ENCODE measurements at regions not wholly inside any gene's neighbourhood (a gene's known extent, or its start where the extent isn't known, plus 50 kb on each side); places are given as distances from the start of the nearest gene placed in this dataset.
A peak's percentile ranks its signal among the peaks of the same experiment; 100 is the strongest.

DNA sequence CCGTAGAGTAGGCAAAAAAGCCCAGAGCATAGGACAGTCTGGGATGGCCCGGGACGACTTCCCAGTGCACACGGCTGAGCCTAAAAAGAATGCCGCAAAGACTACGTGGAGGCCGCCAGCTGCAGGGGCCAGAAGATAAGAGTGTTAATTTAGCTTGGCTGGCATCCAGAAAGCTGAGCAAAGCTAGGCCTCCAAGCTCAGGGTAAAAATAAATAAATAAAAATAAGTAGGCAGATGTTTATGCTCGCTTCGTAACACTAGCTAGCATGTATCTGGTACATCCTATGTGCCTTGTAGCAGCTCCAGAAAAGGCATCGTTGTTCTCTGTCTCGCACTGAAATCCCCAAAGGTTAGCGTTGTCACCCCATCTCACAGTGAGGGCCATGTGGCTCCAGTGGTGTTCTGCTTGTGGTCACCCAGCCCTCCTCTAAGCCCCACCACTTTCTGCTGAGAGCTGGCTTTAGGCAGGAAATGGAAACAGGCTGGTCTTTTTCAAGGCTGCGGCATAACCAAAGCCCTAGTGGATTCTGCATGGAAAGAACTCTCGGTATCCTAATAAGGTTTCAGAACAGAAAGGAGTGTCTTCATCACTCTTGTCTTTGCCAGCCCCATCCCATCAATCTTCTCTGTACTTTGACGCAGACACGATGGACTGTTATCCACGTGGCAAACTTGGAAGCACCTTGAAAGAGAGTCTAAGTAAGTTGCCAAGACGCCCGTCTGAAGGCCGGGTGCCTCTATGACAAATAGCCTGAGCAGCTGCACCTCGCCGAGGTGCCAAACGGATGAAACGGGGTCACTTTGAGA, 58.1 kb upstream of the MEF2A start:
- Histone ChIP-seq H3K36me3 (ENCODE audit: control insufficient read depth in 2 of 4, insufficient read depth in 4 of 4, low read length in 3 of 4) (no peaks in the 10 kb centered on the region; a peak in 1 of 8 replicates), H4K5ac (ENCODE audit: insufficient read length, low read depth, low read length) (no peak overlapping the region), H3K27ac (ENCODE audit: low read depth, low read length) (no peak overlapping the region), H3K56ac (replicated peaks; ENCODE audit: insufficient read length, low read depth, low read length) (no peak overlapping the region), H2BK20ac (ENCODE audit: low read length) (no peak overlapping the region), H3K18ac (ENCODE audit: extremely low read depth, low read length) (no peak overlapping the region), H3K4me1 (replicated peaks in 1 of 4; ENCODE audit: control insufficient read depth in 3 of 4, insufficient read depth in 4 of 4, low read length in 3 of 4) (no peaks in the 10 kb centered on the region), H2BK15ac (ENCODE audit: low read length) (no peak overlapping the region), H3K27me3 (replicated peaks in 1 of 4; ENCODE audit: control insufficient read depth in 3 of 4, extremely low read depth in 1 of 4, insufficient read depth in 3 of 4, low read length in 3 of 4) (no peaks in the 10 kb centered on the region; a peak in 1 of 7 replicates), H3K4me3 (ENCODE audit: extremely low read depth in 1 of 4, insufficient read depth in 2 of 4, low read depth in 3 of 4, low read length in 4 of 4) (no peak overlapping the region), H3K4ac (replicated peaks; ENCODE audit: insufficient read length, low read depth, low read length) (no peak overlapping the region), H3K79me2 (ENCODE audit: control insufficient read depth in 1 of 2, insufficient read depth in 2 of 2, low read length in 2 of 2) (no peaks in the 10 kb centered on the region), H2BK5ac (ENCODE audit: low read depth, low read length) (no peak overlapping the region), H3K23me2 (ENCODE audit: low read depth, low read length) (no peaks in the 10 kb centered on the region), H4K91ac (replicated peaks; ENCODE audit: insufficient read length, low read length) (no peak overlapping the region), H3K23ac (ENCODE audit: insufficient read length) (no peak overlapping the region), H3K4me2 (ENCODE audit: insufficient read depth in 1 of 2, low read depth in 2 of 2, low read length in 2 of 2) (no peak overlapping the region), H2AK5ac (ENCODE audit: low read depth, low read length) (no peak overlapping the region), H2BK120ac (replicated peaks; ENCODE audit: low read depth, low read length) (no peak overlapping the region), H3K14ac (ENCODE audit: insufficient read length) (no peak overlapping the region), H4K8ac (ENCODE audit: extremely low read depth, insufficient read depth, low read length) (peak overlapping the region; percentile 22; the same call in 1 of the 2 replicates), H2AFZ (ENCODE audit: low read length) (0 out of 2 replicates have a peak overlapping the region, but pooled peaks have one; percentile 45), H2BK12ac (ENCODE audit: low read depth, low read length) (no peak overlapping the region; the same call in 1 of the 2 replicates), H4K20me1 (replicated peaks in 1 of 2; ENCODE audit: control insufficient read depth in 1 of 2, insufficient read depth in 2 of 2, low read length in 2 of 2) (no peaks in the 10 kb centered on the region), H3K9ac (replicated peaks in 1 of 4; ENCODE audit: extremely low read depth in 1 of 4, low read depth in 3 of 4, low read length in 3 of 4) (no peak overlapping the region), H3K9me3 (ENCODE audit: insufficient read depth in 2 of 2, low read depth in 1 of 2, low read length in 1 of 2) (no peaks in the 10 kb centered on the region), H3K79me1 (ENCODE audit: low read depth, low read length) (no peaks in the 10 kb centered on the region)
- DNase-seq (ENCODE audit: low read depth in 1 of 2, low spot score in 2 of 2) (no peak), FAIRE-seq (no peak)
- ChIA-PET POLR2A (ENCODE audit: partially characterized antibody) (interaction anchor here (0.6 kb wide), 1 partner anchor 29 kb away, joined by 3 read pairs; no protein-coding TSS in a partner anchor), CTCF (ENCODE audit: partially characterized antibody) (interaction anchor here (1.0 to 1.4 kb wide), 3 partner anchors 20 to 98 kb away, joined by 3 to 4 read pairs (median 3); no protein-coding TSS in a partner anchor)
- 81% methylated on average over 24 of the region's 24 CpGs; no CpG with 5 or more reads in 1 of the 2 experiments for WGBS, 2 experiments (ENCODE audit: extremely low coverage in 1 of 2, insufficient coverage in 1 of 2, insufficient read length in 1 of 2, insufficient replicate concordance in 2 of 2, low coverage in 1 of 2, low lambda C conversion rate in 2 of 2, missing lambda C conversion rate in 1 of 2)
- TF ChIP-seq KDM1A (IDR thresholded peaks at IDR 0.05; ENCODE audit: borderline replicate concordance, low read length) (no peak), CHD2 (IDR thresholded peaks at IDR 0.05; ENCODE audit: low read length) (no peak), TBP (IDR thresholded peaks at IDR 0.05; ENCODE audit: low read depth, low read length) (no peak), RNF2 (IDR thresholded peaks at IDR 0.05; ENCODE audit: borderline replicate concordance, low read depth, low read length, missing control alignments, poor library complexity, severe bottlenecking) (no peak), YY1 (IDR thresholded peaks at IDR 0.05; ENCODE audit: low read depth, low read length) (no peak)
- TF ChIP-seq, protein P1, sequence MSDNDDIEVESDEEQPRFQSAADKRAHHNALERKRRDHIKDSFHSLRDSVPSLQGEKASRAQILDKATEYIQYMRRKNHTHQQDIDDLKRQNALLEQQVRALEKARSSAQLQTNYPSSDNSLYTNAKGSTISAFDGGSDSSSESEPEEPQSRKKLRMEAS (IDR thresholded peaks at IDR 0.05), result no peak

Data from H1 (cell line).